Gastroesophageal sphincter (tissue), 4 donors: ENCODE measurements at regions not wholly inside any gene's neighbourhood (a gene's known extent, or its start where the extent isn't known, plus 50 kb on each side); places are given as distances from the start of the nearest gene placed in this dataset.
A peak's percentile ranks its signal among the peaks of the same experiment; 100 is the strongest.
"Not testable (repeated sequence)": the region's sequence is repeated elsewhere in the genome, so short reads cannot be mapped to it uniquely, and the experiment has no call there.

Experiments used
- ATAC-seq: fragments of 150-250 bp; one replicate; pipeline ENCODE4 v1.9.1; 2016; ENCODE audit warnings: mild to moderate bottlenecking, moderate library complexity
- H3K27ac ChIP-seq, 4 donors: fragments of 200-600 bp; sonication (generic) in 3 of 4; 1 replicate in 3 of 4; 2 replicates in 1 of 4; pipeline ENCODE4 v1.5.1; 2016 to 2019
- H3K27me3 ChIP-seq: fragments of 200-600 bp; sonication (generic); one replicate; pipeline ENCODE4 v1.5.1; 2019
- H3K36me3 ChIP-seq, 2 donors: fragments of 200-600 bp; sonication (generic); one replicate each; pipeline ENCODE4 v1.5.1; 2019; ENCODE audit warnings: control low read depth in 1 of 2
- H3K4me1 ChIP-seq, 3 donors: fragments of 200-600 bp; sonication (generic); 1 replicate in 2 of 3; 2 replicates in 1 of 3; pipeline ENCODE4 v1.5.1; 2016 to 2019; ENCODE audit warnings: control low read depth in 2 of 3
- H3K4me3 ChIP-seq, 2 donors: fragments of 200-600 bp; sonication (generic); one replicate each; pipeline ENCODE4 v1.5.1; 2019; ENCODE audit warnings: mild to moderate bottlenecking in 1 of 2, moderate library complexity in 1 of 2
- H3K9me3 ChIP-seq, 3 donors: fragments of 200-600 bp; sonication (generic); one replicate each; pipeline ENCODE4 v1.5.1; 2017 to 2019; ENCODE audit warnings: control low read depth in 2 of 3
- EP300 ChIP-seq: sonication (generic); formaldehyde crosslinking; IDR thresholded peaks from one replicate; pipeline ENCODE4 v1.6.1; 2017; ENCODE audit warnings: antibody characterized with exemption, mild to moderate bottlenecking
- POLR2A ChIP-seq, 2 donors: fragments of 450-650 bp; IDR thresholded peaks; one replicate each; pipeline ENCODE4 v1.6.1; 2017; ENCODE audit warnings: antibody characterized with exemption in 2 of 2, mild to moderate bottlenecking in 2 of 2, moderate library complexity in 1 of 2
- POLR2AphosphoS5 ChIP-seq: sonication (generic); formaldehyde crosslinking; IDR thresholded peaks from one replicate; pipeline ENCODE4 v1.6.1; 2017; ENCODE audit warnings: antibody characterized with exemption
- WGBS, 2 donors: methylation state at CpG; one replicate each; pipeline ENCODE4 v1.1.5; 2018; ENCODE audit warnings: low coverage in 1 of 2; 5-methylcytosine and 5-hydroxymethylcytosine counted together
- TF ChIP-seq, protein P1 (sequence below), 4 experiments: fragments of 200-600 bp in 2 of 4; fragments of 450-650 bp in 2 of 4; sonication (generic) in 1 of 4; IDR thresholded peaks; one replicate each; pipeline ENCODE4 v1.5.1; 2017 to 2019; ENCODE audit warnings: antibody characterized with exemption in 4 of 4, mild to moderate bottlenecking in 2 of 4, moderate library complexity in 2 of 4

GRCh38 chr6:167212713-167213005 is 54.9 kb upstream of the GPR31 start:
- ATAC-seq = no peak
- no peak overlapping the region for H3K27ac ChIP-seq
- H3K9me3 ChIP-seq = no peaks in the 10 kb centered on the region
- peaks cover 13% of the 10 kb centered on the region for H3K27me3 ChIP-seq
- TF ChIP-seq POLR2A (IDR thresholded peaks at IDR 0.05) (no peak), EP300 (no peak), POLR2AphosphoS5 (no peak)
- TF ChIP-seq, protein P1, sequence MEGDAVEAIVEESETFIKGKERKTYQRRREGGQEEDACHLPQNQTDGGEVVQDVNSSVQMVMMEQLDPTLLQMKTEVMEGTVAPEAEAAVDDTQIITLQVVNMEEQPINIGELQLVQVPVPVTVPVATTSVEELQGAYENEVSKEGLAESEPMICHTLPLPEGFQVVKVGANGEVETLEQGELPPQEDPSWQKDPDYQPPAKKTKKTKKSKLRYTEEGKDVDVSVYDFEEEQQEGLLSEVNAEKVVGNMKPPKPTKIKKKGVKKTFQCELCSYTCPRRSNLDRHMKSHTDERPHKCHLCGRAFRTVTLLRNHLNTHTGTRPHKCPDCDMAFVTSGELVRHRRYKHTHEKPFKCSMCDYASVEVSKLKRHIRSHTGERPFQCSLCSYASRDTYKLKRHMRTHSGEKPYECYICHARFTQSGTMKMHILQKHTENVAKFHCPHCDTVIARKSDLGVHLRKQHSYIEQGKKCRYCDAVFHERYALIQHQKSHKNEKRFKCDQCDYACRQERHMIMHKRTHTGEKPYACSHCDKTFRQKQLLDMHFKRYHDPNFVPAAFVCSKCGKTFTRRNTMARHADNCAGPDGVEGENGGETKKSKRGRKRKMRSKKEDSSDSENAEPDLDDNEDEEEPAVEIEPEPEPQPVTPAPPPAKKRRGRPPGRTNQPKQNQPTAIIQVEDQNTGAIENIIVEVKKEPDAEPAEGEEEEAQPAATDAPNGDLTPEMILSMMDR (IDR thresholded peaks at IDR 0.05) = no peak
- H3K36me3 ChIP-seq = no peaks in the 10 kb centered on the region
- no peaks in the 10 kb centered on the region for H3K4me1 ChIP-seq
- no peak overlapping the region for H3K4me3 ChIP-seq
- 76 to 98% methylated on average over 4 of the region's 4 CpGs for WGBS, 2 donors

GRCh38 chr6:167214206-167214605 is 56.4 kb upstream of the GPR31 start:
- 21 to 78% methylated on average over 4 to 6 of the region's 10 CpGs for WGBS, 2 donors

DNA sequence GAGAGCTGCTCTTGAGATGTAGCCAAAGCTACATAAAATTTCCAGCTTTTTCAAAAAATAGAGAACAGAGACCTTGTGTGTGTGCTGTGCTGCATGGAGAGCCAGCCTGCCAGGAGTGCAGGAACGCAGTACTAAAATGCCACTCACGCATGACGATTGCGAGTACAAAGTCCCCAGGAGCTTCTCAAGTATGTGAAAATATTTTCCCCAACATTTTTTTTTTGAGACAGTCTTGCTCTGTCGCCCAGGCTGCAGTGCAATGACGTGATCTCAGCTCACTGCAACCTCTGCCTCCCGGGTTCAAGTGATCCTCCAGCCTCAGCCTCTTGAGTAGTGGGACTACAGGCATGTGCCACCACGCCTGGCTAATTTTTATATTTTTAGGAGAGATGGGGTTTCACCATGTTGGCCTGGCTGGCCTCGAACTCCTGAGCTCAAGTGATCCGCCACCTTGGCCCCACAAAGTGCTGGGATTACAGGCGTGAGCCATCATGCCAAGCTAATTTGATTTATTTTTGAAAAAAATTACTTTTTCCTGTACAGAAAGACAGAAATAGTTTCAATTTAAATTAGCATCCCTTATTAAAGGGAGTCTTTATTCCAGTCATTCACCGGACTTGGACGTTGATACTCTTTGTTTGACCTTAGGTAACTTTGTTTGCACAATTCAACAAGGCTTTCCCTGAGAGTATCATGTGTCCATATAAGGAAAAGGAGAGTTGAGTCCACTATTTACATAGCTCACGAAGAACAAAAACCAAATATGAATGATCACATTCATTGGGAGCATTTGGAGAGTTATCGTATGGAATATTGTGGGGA is 57.9 kb upstream of the GPR31 start:
- 44 to 76% methylated on average over 6 to 14 of the region's 15 CpGs for WGBS, 2 donors
- not testable (repeated sequence) for H3K27ac ChIP-seq, H3K9me3 ChIP-seq, H3K36me3 ChIP-seq, H3K27me3 ChIP-seq, H3K4me1 ChIP-seq, ATAC-seq, H3K4me3 ChIP-seq

More at GRCh38 chr6:167214206-167214605, 56.4 kb upstream of the GPR31 start:
- no peaks in the 10 kb centered on the region for H3K9me3 ChIP-seq
- H3K27me3 ChIP-seq = peaks cover 10% of the 10 kb centered on the region
- no peak for TF ChIP-seq EP300
- TF ChIP-seq, protein P1 (IDR thresholded peaks at IDR 0.05) = no peak
- no peak for TF ChIP-seq POLR2A (IDR thresholded peaks at IDR 0.05)
- TF ChIP-seq POLR2AphosphoS5 = no peak
- no peak for ATAC-seq
- no peak overlapping the region for H3K4me3 ChIP-seq
- no peaks in the 10 kb centered on the region for H3K4me1 ChIP-seq
- no peak overlapping the region for H3K27ac ChIP-seq
- no peaks in the 10 kb centered on the region for H3K36me3 ChIP-seq

DNA sequence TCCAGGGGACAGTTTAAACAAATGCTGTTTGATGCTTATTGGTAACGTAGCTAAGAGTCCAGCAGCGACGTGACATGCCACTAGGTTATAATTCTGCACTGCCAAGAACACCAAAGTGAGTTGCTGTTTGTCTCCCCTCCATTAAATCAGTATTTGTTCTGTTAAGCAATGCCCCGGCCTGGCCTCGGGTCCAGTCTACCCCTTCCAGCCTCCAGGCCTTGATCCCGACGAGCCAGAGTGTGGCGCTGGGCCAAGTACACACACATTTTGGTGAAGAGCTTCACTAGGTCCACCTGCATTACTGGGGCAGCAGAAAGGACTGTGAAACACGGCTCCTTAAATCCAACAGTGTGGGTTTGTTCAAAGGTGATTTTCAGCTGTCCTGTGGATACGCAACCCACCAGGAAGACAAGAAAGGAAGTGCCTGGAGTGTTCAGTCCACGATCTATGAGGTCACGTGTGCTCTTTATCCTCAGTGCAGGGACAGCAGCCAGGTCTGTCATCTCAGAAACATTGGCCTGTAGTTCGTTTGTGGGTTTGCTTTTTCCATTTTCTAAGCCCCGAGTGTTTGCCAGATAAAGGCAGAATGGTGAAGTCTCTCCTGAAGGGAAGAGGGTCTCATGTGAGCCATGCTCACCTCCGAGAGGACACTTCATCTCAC is 58.7 kb upstream of the GPR31 start:
- not testable (repeated sequence) for H3K4me3 ChIP-seq, H3K27ac ChIP-seq, H3K9me3 ChIP-seq, H3K27me3 ChIP-seq, H3K36me3 ChIP-seq, ATAC-seq, H3K4me1 ChIP-seq
- 62 to 64% methylated on average over 6 to 7 of the region's 15 CpGs for WGBS, 2 donors

DNA sequence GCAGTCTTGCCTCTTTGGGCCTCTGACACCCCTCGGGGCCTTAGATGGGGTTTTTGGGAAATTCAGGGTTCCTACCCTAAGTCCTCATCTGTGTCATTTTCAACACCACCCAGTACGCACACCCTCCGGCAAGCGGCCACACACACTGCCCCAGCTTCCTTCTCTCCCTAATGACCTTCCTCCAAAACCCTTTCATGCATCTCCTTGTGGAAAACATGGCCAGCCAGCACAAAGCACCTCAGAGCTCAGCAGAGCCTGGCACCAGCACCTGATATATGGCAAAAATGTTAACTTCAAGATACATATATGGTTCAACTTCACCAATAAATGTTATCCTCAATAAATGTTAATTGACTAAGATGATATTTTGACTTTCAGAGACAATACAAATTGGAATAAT is 59.3 kb upstream of the GPR31 start:
- WGBS, 2 donors = 82 to 100% methylated on average over 2 to 4 of the region's 4 CpGs

GRCh38 chr6:167217951-167218759 is 60.4 kb upstream of the GPR31 start:
- not testable (repeated sequence) for ATAC-seq, H3K4me1 ChIP-seq, H3K9me3 ChIP-seq, H3K27me3 ChIP-seq, H3K4me3 ChIP-seq, H3K36me3 ChIP-seq, H3K27ac ChIP-seq
- TF ChIP-seq, protein P1 (IDR thresholded peaks at IDR 0.05) = peak in 2 of 4 experiments; percentile 32 to 35
- WGBS, 2 donors = 10% methylated on average over 11 of the region's 15 CpGs; no CpG with 5 or more reads in 1 of the 2 donors

More for the DNA sequence above, 59.3 kb upstream of the GPR31 start:
- H3K9me3 ChIP-seq, ATAC-seq, H3K27me3 ChIP-seq, H3K4me1 ChIP-seq, H3K36me3 ChIP-seq, H3K4me3 ChIP-seq, H3K27ac ChIP-seq: not testable (repeated sequence)

DNA sequence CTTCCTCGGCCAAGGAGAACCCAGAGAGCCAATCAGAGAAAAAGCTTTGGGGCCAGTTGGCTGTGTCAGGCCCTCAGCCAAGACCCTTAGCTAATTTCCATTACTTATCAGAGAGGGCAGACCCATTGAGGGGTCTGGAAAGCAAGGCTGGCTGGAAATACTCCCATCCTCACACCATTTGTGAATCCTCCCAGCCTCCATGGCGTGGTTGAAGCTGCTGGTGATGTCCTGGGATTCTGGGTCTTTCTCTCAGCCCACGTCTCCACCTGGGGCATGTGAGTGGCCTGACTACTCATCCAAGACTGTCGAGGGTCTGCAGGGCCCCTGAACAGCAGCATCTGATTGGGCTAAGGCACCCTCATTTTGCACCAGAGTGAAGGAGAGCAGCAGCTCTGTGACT is 61.3 kb upstream of the GPR31 start:
- not testable (repeated sequence) for H3K4me1 ChIP-seq, H3K27ac ChIP-seq, H3K4me3 ChIP-seq, H3K36me3 ChIP-seq, H3K9me3 ChIP-seq, ATAC-seq, H3K27me3 ChIP-seq
- WGBS, 2 donors = no CpG with 5 or more reads among the region's 4 CpGs
